Heart left ventricle (tissue), 13 donors: ENCODE measurements at regions not wholly inside any gene's neighbourhood (a gene's known extent, or its start where the extent isn't known, plus 50 kb on each side); places are given as distances from the start of the nearest gene placed in this dataset.

Source experiments
- CTCF ChIP-seq, 12 donors: fragments of 200-600 bp; sonication (generic) in 4 of 12; IDR thresholded peaks; one replicate each; pipeline versions ENCODE4 v1.5.0 to v1.8.0; 2018 to 2022; ENCODE audit warnings: antibody characterized with exemption in 12 of 12, mild to moderate bottlenecking in 5 of 12
- POLR2A ChIP-seq, 2 donors: fragments of 450-650 bp; IDR thresholded peaks; one replicate each; pipeline ENCODE4 v1.6.1; 2017; ENCODE audit warnings: antibody characterized with exemption in 2 of 2, mild to moderate bottlenecking in 2 of 2, moderate library complexity in 2 of 2
- donor health status: ischemic (EF 13 %, LVEDD 7.1; RV severe dilation, severe dysfunction).
- donor health status: DM: no; HTN: yes; CAD: no.
- donor health status: DM: no; HTN: no; CAD: no.
- donor health status: ischemic (EF 25% LVEDD 6.9; RV normal size, moderate dysfunction).
- donor health status: ischemic (EF 25% LVEDD 5.7; RV mildly dilated, moderate dysfunction).
- donor health status: ischemic (EF 35%, LVEDD 5.7; RV mildly dilated, moderate dysfunction).
- donor health status: nonischemic (EF 11% LVEDD 7.7; RV severe dilation, severe dysfunction).
- donor health status: DM: yes; HTN: yes; CAD: no.
- donor health status: PGD.
- donor health status: ischemic (EF 29% LVEDD 5.4; RV normal size, mild dysfunction).
- donor health status: nonischemic (EF 23%, LVEDD 6.1; RV moderate dilation, normal function).

GRCh38 chr3:31285833-31286486, 246.8 kb upstream of the STT3B start:
- no peak for TF ChIP-seq CTCF (IDR thresholded peaks at IDR 0.05)
- TF ChIP-seq POLR2A (IDR thresholded peaks at IDR 0.05) = no peak
